Pancreas (tissue), 10 donors: ENCODE measurements at regions not wholly inside any gene's neighbourhood (a gene's known extent, or its start where the extent isn't known, plus 50 kb on each side); places are given as distances from the start of the nearest gene placed in this dataset.

Source experiments
- ATAC-seq, 4 donors: fragments of 200-7000 bp; cut with Tn5 transposase; one replicate each; pipeline versions ENCODE4 v1.8.0 to v1.9.1; 2020; ENCODE audit warnings: mild to moderate bottlenecking in 4 of 4, moderate library complexity in 4 of 4
- DNase-seq, 6 donors: peaks; one replicate each; pipeline ENCODE4 v3.0.0-alpha.2; 2020
- FAIRE-seq: peaks from 2 replicates; lab custom pipeline; 2012; peaks lifted over from hg19 to GRCh38; lab: Jason Lieb, UNC
- H3K27ac ChIP-seq, 4 donors: fragments of 200-600 bp; sonication (generic); 1 replicate in 3 of 4; 2 replicates in 1 of 4; pipeline versions ENCODE4 v1.5.0 to v1.8.0; 2020
- H3K27me3 ChIP-seq, 4 donors: fragments of 200-600 bp; one replicate each; pipeline ENCODE4 v1.8.0; 2021
- H3K36me3 ChIP-seq, 3 donors: fragments of 200-600 bp; sonication (generic) in 1 of 3; one replicate each; pipeline versions ENCODE4 v1.5.0 to v1.8.0; 2020 to 2021
- H3K4me1 ChIP-seq, 3 donors: fragments of 200-600 bp; one replicate each; pipeline ENCODE4 v1.8.0; 2021
- H3K4me3 ChIP-seq, 4 donors: fragments of 200-600 bp; sonication (generic) in 2 of 4; one replicate each; pipeline versions ENCODE4 v1.5.0 to v1.8.0; 2020 to 2021
- H3K9me3 ChIP-seq, 4 donors: fragments of 200-600 bp; one replicate each; pipeline ENCODE4 v1.8.0; 2021
- WGBS, 2 donors: extraction: QIAGEN DNeasy Blood & Tissue Kit; methylation state at CpG; one replicate each; pipeline ENCODE4 v1.1.7; 2013; 5-methylcytosine and 5-hydroxymethylcytosine counted together
- intact Hi-C, 3 donors: fragments of 100-400 bp; cut with DNase I; formaldehyde crosslinking; loops; one replicate each; pipeline versions ENCODE4 v1.11.1 to v1.14.2; 2022
- TF ChIP-seq, protein P1 (sequence below), 4 donors: fragments of 200-600 bp; sonication (generic) in 3 of 4; IDR thresholded peaks; one replicate each; pipeline versions ENCODE4 v1.5.0 to v1.8.0; 2021; ENCODE audit warnings: antibody characterized with exemption in 4 of 4
- donor health status: healthy with polysubstance abuse.
- donor health status: DM: no; HTN: no; CAD: no; lungs with moderate emphysema.
- donor health status: DM: no; HTN: no; CAD: no.
- donor health status: control.
- donor health status: control.
- donor health status: Bipolar disorder and iron deficiency.
- donor health status: DM: yes; HTN: yes; CAD: no.
- donor health status: DM: no; HTN: no; CAD: no.
- donor health status: DM: no; HTN: no; CAD: no.
- donor health status: DM: yes; HTN: yes; CAD: no.

- 96 to 97% methylated on average over 4 of the region's 4 CpGs for WGBS, 2 donors
- FAIRE-seq: no peak
- Histone ChIP-seq H3K9me3 (no peaks in the 10 kb centered on the region), H3K27ac (no peak overlapping the region), H3K36me3 (no peaks in the 10 kb centered on the region), H3K4me3 (no peak overlapping the region), H3K4me1 (no peaks in the 10 kb centered on the region), H3K27me3 (no peaks in the 10 kb centered on the region)
- ATAC-seq: no peak
- TF ChIP-seq, protein P1, sequence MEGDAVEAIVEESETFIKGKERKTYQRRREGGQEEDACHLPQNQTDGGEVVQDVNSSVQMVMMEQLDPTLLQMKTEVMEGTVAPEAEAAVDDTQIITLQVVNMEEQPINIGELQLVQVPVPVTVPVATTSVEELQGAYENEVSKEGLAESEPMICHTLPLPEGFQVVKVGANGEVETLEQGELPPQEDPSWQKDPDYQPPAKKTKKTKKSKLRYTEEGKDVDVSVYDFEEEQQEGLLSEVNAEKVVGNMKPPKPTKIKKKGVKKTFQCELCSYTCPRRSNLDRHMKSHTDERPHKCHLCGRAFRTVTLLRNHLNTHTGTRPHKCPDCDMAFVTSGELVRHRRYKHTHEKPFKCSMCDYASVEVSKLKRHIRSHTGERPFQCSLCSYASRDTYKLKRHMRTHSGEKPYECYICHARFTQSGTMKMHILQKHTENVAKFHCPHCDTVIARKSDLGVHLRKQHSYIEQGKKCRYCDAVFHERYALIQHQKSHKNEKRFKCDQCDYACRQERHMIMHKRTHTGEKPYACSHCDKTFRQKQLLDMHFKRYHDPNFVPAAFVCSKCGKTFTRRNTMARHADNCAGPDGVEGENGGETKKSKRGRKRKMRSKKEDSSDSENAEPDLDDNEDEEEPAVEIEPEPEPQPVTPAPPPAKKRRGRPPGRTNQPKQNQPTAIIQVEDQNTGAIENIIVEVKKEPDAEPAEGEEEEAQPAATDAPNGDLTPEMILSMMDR (IDR thresholded peaks at IDR 0.05): no peak
- DNase-seq: no peak
- intact Hi-C loops: no loop called here
Observed at GRCh38 chr1:81467383-81467782, 333.4 kb upstream of the ADGRL2 start.

DNA sequence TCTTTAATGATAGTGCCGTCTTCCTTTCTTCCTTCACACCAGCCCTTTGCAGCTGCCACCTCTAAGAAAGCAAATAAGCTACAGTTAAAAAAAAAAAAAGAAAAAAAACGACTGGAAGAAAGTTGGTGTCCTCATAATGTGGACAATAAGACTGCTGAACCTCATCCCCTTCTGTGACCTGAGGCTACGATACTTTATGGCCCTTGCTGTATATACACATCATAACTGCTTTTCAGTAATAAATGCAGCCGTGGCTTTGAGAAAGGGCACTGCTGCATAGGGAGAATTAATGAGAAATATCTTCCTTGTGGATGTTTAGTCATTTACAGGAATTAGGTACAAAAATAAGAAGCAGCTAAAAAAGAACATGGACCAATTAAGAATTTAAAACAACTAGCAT is 333.8 kb upstream of the ADGRL2 start:
- Histone ChIP-seq H3K4me1 (no peaks in the 10 kb centered on the region), H3K36me3 (no peaks in the 10 kb centered on the region), H3K27me3 (no peaks in the 10 kb centered on the region), H3K27ac (no peak overlapping the region), H3K9me3 (no peaks in the 10 kb centered on the region), H3K4me3 (no peak overlapping the region)
- no peak for FAIRE-seq
- no peak for ATAC-seq
- intact Hi-C loops: no loop called here
- DNase-seq: no peak
- TF ChIP-seq, protein P1 (IDR thresholded peaks at IDR 0.05): no peak
- 71 to 76% methylated on average over 4 of the region's 4 CpGs for WGBS, 2 donors

DNA sequence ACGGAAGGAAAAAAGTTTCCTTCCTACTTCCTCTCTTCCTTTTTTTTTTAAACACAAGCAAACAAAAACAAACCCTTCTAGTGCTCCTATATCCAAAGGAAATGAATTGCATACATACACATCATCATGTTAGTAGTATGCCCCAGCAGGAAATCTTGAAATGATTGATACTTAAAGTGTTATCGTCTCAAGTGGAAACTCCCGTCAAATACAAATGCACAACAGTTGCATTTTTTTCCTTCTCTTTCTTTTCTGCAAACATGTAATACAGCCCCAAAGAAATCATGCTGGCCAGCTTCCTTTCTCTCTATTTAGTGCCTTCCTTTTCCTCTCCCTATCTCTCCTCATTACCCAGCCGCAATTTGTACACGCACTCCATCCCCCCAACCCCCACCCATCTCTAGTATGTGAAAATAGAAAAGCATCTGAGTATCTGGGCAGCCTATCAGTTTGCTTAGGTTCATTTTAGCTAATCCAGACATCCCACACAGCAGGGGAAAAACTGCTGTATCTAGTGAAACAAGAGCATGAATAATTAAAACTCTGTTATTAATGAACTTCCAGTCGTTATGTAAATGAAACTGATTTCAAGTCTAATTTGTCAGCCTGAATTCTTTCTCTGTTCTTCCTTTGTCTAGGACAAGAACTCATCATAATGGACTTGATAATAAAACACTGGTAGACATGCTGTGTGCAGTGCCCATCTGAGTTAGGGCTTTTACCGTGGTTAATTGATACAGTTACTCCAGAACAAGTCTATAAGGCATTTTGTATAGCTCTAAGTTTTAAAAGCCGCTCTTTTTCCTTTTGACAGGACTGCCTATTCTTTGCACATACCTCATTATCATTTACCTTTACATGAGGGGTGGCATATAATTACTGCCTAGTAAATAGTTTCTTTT is 336.5 kb upstream of the ADGRL2 start:
- no peak overlapping the region for H3K4me3 ChIP-seq
- 72 to 73% methylated on average over 8 of the region's 8 CpGs for WGBS, 2 donors
- no peaks in the 10 kb centered on the region for H3K4me1 ChIP-seq
- intact Hi-C loops: no loop called here
- DNase-seq: no peak
- no peaks in the 10 kb centered on the region for H3K36me3 ChIP-seq
- H3K27me3 ChIP-seq: no peaks in the 10 kb centered on the region
- FAIRE-seq: no peak
- H3K27ac ChIP-seq: no peak overlapping the region
- TF ChIP-seq, protein P1 (IDR thresholded peaks at IDR 0.05): no peak
- no peak for ATAC-seq
- no peaks in the 10 kb centered on the region for H3K9me3 ChIP-seq

DNA sequence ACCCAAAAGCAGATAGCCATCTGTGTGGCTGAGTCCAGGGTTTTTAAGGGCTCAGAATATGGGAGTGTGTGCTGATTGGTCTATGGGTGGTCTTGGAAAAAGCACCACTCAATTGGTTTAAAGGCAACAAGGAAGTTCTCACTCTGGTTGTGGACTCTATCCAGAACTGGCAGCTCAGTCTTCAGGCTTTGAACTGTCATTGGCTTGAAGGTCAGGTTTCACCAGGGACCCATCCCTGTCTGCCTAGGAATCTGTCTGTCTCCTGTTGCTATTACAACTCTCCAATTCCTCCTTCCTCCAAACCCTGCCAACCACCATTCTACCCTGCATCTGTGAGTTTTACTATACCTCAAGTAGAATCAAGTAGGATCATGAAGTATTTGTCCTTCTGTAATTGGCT is 341.7 kb upstream of the ADGRL2 start:
- no peaks in the 10 kb centered on the region for H3K36me3 ChIP-seq
- DNase-seq: no peak
- TF ChIP-seq, protein P1 (IDR thresholded peaks at IDR 0.05): no peak
- no peak for ATAC-seq
- no peak overlapping the region for H3K4me3 ChIP-seq
- no peaks in the 10 kb centered on the region for H3K9me3 ChIP-seq
- no peaks in the 10 kb centered on the region for H3K4me1 ChIP-seq
- H3K27ac ChIP-seq: no peak overlapping the region
- no peak for FAIRE-seq
- no peaks in the 10 kb centered on the region for H3K27me3 ChIP-seq
- intact Hi-C loops: no loop called here

DNA sequence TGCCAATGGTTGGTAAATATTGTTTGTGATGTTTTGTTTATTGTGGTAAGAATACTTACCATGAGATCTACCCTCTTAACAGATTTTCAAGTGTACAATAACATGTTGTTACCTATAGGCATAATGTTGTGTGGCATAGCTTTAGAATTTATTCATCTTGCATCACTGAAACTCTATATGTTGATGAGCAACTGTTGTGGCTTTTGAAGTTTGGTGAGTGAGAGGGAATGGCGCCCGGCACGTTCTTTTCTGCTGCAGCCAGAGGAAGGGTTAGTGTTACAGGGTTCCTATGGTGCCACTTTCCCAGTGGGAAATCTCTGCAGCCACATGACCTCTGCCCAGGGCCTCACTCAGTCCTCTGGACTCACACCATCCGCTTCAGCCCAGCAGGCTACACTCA is 342.5 kb upstream of the ADGRL2 start:
- Histone ChIP-seq H3K36me3 (no peaks in the 10 kb centered on the region), H3K4me3 (no peak overlapping the region), H3K4me1 (no peaks in the 10 kb centered on the region), H3K27ac (no peak overlapping the region), H3K27me3 (no peaks in the 10 kb centered on the region), H3K9me3 (no peaks in the 10 kb centered on the region)
- ATAC-seq (no peak), DNase-seq (no peak), FAIRE-seq (no peak)
- TF ChIP-seq, protein P1 (IDR thresholded peaks at IDR 0.05): no peak
- intact Hi-C loops: no loop called here
- 72 to 92% methylated on average over 4 of the region's 4 CpGs for WGBS, 2 donors
